Stimulated activated CD4-positive, alpha-beta T cell treated with anti-CD3 and anti-CD28 coated beads, Interleukin-12 subunit alpha, Interleukin-12 subunit beta, amount 100 ng/mL, for 24 hours (primary cell): ENCODE measurements at regions not wholly inside any gene's neighbourhood (a gene's known extent, or its start where the extent isn't known, plus 50 kb on each side); places are given as distances from the start of the nearest gene placed in this dataset.
"Not testable (repeated sequence)": the region's sequence is repeated elsewhere in the genome, so short reads cannot be mapped to it uniquely, and the experiment has no call there.

Experiments used
- DNase-seq, 2 experiments: peaks; one replicate each; pipeline ENCODE4 v3.0.0-alpha.2; 2020; ENCODE audit warnings: low read depth in 2 of 2

GRCh38 chr2:16971722-16972234 lies 306.1 kb upstream of the CYRIA start:
- DNase-seq = no peak

DNA sequence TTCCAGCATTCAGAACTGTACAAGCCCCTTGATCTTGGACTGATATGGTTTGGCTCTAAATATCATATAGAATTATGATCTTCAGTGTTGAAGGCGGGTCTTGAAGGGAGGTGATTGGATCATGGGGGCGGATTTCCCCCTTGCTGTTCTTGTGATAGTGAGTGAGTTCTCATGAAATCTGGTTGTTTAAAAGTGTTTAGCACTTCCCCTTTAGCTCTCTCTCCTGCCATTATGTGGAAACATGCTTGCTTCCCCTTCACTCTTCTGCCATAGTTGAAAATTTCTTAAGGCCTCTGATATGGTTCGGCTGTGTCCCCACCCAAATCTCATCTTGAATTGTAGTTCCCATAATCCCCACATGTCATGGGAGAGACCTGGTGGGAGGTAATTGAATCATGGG lies 305.3 kb upstream of the CYRIA start:
- DNase-seq = not testable (repeated sequence)

DNA sequence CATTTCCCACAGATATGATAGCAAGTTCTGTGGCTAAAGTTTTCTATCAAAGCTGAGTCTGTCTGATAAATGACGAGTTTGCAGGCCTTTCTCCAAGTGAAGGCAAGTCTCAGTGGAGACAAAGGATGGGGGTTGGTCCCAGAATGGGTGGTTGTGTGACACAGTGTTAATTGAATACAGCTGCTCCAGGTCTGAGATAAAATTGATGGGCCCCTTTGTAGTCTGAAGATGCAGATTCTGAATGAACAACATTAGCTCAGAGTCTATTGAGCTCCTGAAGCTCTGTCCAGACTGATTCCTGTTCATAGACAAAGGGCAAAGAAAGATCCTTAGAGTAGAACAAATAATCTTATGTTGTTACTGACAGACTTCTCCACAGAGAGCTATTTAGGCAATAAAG lies 296.9 kb upstream of the CYRIA start:
- no peak for DNase-seq

GRCh38 chr2:16960579-16960978 lies 294.9 kb upstream of the CYRIA start:
- no peak for DNase-seq

DNA sequence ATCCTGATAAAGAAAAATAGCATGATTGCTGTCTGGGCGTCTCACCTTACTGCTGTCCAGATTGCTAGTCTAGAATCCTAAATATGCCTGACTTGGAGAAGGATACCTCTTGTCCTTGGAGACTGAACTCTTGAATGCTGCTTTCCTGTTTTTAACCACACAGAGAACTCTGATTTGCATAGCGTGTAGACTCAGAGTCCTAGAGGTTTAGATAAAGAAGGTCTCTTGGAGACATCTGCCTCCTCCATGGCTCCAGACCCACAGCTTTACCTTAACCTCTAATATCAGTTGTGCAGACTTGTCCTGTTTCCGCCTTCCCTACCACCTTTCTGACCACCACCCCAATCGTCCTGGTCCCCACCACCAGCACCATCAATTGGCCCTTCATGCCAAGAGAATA lies 292.6 kb upstream of the CYRIA start:
- no peak for DNase-seq

GRCh38 chr2:16952805-16953204 lies 287.2 kb upstream of the CYRIA start:
- DNase-seq = no peak

DNA sequence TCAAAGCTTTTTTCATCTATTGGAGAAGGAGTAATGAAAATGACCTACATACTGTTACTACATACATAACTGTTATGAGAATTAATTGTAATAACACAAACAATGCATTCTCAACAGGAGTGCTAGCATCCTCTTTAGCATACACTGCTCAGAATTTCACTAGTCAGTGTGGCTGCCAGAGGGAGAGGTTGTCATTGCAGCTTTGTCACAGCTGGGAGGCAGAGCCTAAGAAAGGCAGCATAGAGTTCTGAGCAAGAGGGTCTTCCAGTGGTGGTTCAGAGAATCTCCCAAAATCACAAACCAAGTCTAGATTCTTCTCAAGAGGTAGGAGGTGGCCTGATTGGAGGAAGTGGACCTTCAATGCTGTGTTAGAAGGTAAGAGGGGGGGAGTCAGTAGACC lies 286.7 kb upstream of the CYRIA start:
- no peak for DNase-seq

GRCh38 chr2:16950436-16950835 lies 284.8 kb upstream of the CYRIA start:
- no peak for DNase-seq

GRCh38 chr2:16948710-16949109 lies 283.1 kb upstream of the CYRIA start:
- no peak for DNase-seq

GRCh38 chr2:16948053-16948452 lies 282.4 kb upstream of the CYRIA start:
- no peak for DNase-seq

DNA sequence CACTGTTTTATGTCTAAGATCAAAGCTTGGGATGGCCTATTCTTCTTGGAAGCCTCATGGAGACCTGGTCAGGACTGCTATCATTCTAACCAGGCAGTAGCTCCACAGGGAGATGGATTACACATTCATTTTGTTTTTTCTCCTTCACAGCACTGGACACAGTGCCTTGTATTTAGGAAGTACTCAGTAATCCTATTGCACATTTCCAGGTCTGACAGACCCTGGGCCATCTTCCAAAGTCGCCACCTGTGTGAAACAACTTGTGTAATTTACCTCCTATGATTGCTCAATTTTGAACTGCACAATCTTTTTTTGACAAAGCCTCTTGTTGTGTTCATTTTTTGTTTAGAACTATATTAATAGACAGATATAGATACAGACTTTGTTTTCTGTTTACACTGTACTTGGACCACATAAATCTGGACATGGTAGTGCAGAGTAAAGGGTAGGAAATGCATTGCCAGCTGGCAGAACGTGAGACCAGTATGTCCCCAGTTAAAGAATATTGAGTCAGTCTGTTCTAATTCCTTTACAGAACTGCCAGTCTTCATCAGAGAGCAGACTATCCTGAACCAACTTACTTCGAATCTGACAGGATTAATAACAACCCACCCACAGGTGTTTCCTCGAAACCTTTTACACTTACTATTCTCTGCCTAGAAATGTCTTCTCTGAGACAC lies 277.8 kb upstream of the CYRIA start:
- DNase-seq = no peak

- DNase-seq = no peak
Observed at GRCh38 chr2:16940214-16940613, 274.6 kb upstream of the CYRIA start.

- DNase-seq = no peak
Observed at GRCh38 chr2:16939771-16940170, 274.1 kb upstream of the CYRIA start.

- no peak for DNase-seq
Observed at GRCh38 chr2:16933355-16933754, 267.7 kb upstream of the CYRIA start.

DNA sequence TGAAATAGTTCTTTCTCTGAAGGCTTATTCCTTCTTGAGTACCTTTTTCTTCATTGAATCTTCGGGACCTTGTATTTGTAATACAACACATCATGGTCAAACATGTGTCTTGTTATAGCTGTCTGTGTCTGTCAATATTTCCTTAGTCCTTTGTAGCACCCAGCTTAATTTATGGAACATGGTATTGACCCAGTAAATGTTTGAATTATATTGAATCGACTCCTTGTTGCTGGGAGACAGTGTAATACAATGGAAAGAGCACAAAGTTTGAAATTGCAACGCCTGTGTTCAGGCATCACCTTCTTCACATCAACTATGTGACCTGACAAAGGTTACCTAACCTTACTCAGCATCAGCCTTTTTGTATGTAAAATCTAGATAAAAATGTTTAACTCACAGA lies 267.2 kb upstream of the CYRIA start:
- DNase-seq = no peak

DNA sequence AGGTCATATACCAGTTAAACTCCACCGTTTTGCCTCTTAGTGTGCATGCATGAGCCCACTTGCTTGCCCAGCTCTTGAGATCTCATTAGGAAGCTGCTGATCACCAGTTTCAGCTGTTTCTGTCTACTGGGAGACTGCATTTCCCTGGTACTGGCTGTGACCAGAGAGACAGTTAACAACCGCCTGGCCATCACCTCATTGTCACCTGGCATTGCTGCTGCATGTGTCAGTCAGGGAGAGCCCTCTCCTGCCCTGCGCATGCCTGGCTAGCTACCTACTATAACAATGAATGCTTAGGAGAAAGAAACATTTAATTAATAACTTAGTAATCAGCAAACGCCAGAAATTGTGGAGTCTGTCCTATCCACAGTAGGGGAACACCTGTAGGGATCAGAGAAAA lies 265.8 kb upstream of the CYRIA start:
- no peak for DNase-seq

GRCh38 chr2:16927398-16927797 lies 261.8 kb upstream of the CYRIA start:
- DNase-seq = no peak

DNA sequence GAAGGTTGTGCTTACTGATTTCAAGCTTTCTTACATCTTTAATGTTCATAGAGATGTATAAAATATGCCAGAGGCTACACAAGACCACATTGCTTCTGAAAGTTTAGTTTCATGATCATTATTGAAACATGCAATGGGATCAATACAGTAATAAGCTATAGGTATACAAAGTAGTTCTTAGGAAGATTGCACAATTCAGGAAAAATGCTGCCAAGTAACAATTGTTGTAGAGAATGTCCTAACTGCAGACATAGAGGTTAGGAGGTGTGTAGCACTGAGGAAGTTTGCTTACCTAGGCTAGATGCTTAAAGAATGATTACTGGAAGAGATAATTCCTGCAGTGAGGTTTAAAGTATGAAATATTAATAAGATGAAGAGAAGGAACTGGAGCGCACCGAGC lies 259.5 kb upstream of the CYRIA start:
- DNase-seq = no peak

- DNase-seq = not testable (repeated sequence)
Observed at GRCh38 chr2:16915341-16915755, 249.7 kb upstream of the CYRIA start.

GRCh38 chr2:16911746-16912145 lies 246.1 kb upstream of the CYRIA start:
- DNase-seq = no peak

- no peak for DNase-seq
Observed at GRCh38 chr2:16908656-16909055, 243.0 kb upstream of the CYRIA start.

DNA sequence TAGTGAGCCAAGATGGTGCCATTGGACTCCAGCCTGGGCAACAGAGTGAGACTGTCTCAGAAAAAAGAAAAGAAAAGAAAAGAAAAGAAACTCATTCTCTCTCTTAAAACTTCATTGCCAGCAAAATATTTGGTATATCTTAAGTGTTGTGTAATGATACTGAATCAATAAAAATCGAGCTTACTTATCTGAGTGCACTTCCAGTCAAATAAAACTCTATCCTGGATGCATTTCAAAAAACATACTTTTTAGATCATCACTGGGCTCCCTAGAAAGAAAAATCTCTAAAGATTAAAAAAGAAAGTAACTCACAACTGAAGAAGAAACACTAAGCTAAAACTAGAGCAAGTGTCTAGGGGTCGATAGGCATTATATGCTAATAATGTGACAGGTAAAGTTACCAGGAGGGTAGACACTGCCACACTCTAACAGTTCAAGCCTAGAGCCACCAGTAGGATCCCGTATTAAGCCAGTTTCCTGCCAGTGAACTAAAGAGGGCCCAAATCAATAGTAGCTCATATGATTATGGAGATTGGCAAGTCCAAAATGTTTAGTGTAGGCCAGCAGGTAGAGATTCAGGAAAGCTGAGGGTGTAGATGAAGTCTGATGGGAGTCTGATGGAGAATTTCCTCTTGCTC lies 242.1 kb upstream of the CYRIA start:
- DNase-seq = no peak

GRCh38 chr2:16905325-16905724 lies 239.7 kb upstream of the CYRIA start:
- DNase-seq = not testable (repeated sequence)
